Epithelial cell of esophagus (primary cell): ENCODE measurements at regions not wholly inside any gene's neighbourhood (a gene's known extent, or its start where the extent isn't known, plus 50 kb on each side); places are given as distances from the start of the nearest gene placed in this dataset.
"Not testable (repeated sequence)": the region's sequence is repeated elsewhere in the genome, so short reads cannot be mapped to it uniquely, and the experiment has no call there.

Experiments used
- DNase-seq: peaks from one replicate; pipeline ENCODE4 v3.0.0; 2010; ENCODE audit warnings: low read depth
- H3K4me3 ChIP-seq: 2 replicates; pipeline ENCODE4 v1.5.1; 2011; ENCODE audit warnings: mild to moderate bottlenecking, low read length, control low read depth
- TF ChIP-seq, protein P1 (sequence below): IDR thresholded peaks from 2 replicates; pipeline ENCODE4 v1.5.1; 2011; ENCODE audit warnings: low read depth, mild to moderate bottlenecking, low read length, control low read depth, inconsistent platforms; ENCODE audit not compliant: insufficient read depth; ENCODE audit errors: missing control alignments

DNA sequence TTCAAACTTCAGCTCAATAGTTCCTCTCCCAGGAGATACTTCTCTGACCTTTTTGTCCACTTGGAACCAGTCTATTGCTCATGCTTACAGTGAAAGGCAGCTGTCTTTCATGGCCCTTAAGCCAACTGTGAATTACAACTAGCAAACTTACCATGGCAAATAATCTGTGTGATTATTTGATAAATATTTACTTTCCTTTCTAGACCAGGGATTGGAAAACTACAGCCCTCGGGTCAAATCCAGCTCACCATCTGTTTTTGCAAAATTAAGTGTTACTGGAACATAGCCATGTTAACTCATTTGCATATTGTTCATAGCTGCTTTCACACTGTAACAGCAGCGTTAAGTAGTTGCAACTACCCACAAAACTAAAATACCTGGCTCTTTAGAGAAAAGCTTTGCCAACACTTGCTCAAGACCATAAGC is 289.1 kb upstream of the MCTP2 start:
- no peak overlapping the region for H3K4me3 ChIP-seq
- DNase-seq, result peak; percentile 71

DNA sequence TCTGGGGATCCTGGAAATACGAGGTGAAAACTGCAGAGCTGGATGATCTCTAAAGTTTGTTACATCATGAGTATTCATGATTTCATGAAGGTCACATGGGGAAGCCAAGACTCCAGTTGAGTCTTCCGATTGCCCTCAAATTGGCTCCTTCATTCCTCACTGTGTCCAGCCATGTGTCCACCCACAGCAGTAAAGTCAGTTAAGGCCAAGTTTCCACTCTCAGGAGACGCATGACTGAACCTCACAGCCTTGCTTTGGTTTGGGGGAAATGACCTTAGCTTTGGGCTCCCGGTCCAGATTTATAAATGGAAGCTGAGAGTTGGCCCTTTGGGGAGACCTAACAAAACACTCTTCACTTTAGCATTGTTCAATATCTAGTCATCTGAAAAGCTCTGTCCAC is 289.7 kb upstream of the MCTP2 start:
- no peak for DNase-seq
- no peak overlapping the region for H3K4me3 ChIP-seq
- TF ChIP-seq, protein P1, sequence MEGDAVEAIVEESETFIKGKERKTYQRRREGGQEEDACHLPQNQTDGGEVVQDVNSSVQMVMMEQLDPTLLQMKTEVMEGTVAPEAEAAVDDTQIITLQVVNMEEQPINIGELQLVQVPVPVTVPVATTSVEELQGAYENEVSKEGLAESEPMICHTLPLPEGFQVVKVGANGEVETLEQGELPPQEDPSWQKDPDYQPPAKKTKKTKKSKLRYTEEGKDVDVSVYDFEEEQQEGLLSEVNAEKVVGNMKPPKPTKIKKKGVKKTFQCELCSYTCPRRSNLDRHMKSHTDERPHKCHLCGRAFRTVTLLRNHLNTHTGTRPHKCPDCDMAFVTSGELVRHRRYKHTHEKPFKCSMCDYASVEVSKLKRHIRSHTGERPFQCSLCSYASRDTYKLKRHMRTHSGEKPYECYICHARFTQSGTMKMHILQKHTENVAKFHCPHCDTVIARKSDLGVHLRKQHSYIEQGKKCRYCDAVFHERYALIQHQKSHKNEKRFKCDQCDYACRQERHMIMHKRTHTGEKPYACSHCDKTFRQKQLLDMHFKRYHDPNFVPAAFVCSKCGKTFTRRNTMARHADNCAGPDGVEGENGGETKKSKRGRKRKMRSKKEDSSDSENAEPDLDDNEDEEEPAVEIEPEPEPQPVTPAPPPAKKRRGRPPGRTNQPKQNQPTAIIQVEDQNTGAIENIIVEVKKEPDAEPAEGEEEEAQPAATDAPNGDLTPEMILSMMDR, result no peak

More for the DNA sequence above, 289.1 kb upstream of the MCTP2 start:
- TF ChIP-seq, protein P1, result no peak

DNA sequence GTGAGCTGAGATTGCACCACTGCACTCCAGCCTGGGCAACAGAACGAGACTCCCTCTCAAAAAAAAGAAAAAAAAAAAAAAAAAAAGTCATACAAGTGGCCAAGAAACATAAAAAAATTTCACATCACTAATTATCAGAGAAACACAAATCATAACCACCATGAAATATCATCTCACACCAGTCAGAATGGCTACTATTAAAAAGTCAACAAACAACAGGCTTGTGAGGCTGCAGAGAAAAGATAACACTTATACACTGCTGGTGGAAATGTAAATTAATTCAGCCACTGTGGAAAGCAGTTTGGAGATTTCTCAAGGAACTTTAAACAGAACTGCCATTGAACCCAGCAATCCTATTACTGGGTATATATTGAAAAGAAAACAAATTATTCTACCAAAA is 291.1 kb upstream of the MCTP2 start:
- DNase-seq, result no peak
- H3K4me3 ChIP-seq, result no peak overlapping the region
- TF ChIP-seq, protein P1, result no peak

DNA sequence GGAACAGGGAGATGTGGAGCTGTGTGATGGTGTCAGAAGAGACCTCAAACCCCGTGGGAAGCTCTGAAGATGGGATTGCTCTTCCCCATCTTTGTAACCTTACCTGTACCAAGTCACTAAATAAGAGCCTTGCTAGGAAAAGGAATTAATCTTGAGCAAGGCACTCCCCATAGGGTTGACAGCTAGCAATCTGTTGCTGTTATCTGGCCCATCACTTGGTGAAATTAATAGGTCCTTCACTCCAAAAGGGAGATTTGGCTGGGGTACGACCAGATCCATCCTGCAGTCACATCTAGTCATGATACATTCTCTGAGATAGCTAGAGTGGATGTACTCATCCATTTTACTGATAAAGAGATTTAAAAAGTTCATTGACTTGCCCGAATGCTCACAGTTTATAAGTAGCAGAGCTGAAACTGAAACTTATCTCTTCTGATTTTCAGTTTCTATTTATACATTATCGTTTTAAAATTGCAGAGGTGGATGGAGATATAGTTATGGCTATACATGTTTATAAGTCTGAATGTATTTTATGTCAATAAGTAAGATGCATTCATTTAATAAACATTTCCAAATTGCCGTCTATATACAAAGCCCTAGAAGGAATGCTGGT is 299.1 kb upstream of the MCTP2 start:
- TF ChIP-seq, protein P1, result no peak

DNA sequence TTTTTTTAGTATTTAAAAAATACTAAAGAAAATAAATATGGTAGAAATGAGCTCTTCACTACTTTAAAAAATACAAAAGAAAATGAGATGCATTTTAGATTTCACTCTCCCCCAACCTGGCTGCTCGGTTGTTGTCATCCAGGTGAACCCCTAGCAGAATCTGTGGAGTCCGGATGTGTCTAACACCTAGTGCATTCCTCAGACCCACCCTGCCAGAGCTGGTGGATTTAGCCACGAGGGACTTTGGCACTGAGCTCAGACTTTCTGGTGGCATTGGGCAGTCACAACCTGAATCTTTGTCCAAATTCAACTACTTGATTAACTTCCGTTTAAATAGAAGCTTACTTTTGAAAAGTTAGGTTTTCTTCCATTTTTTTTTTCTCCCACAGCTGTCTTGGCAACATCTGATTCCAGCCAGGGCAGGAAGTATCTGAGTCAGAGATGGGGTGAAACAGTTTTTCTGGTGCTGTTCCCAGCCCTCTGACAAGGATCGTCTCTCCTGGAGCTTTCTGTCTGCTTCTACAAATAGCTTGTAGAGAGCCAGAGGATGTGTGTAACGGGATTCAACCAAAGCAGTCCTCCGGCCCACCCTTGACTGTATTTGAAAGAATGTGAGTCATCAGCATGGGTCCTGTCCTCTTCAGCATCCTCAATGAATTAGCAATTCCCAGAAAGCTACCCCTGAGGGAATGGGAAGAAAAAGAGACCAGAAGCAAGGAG is 301.8 kb upstream of the MCTP2 start:
- DNase-seq, result peak; percentile 75
- no peak overlapping the region for H3K4me3 ChIP-seq
- TF ChIP-seq, protein P1, result no peak

More for the DNA sequence above, 299.1 kb upstream of the MCTP2 start:
- DNase-seq, result no peak
- H3K4me3 ChIP-seq, result no peak overlapping the region

DNA sequence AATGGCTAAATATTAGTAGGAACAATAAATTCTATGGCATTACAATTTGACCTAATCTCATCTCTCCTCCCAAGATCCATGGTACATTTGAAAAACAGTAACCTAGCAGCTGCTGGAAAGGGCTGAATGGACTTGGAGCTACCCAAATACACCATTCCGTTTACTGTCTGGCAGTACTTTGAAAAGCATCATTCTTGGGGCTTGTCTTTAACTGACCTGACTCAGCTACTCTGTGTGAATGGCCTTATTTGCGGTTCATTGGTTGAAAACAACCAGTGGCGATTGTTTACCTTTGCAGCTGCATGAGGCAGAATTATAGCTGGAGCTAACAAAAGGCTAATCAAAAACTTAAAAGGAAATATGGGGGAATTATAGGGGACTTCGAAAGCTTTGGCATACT is 311.2 kb upstream of the MCTP2 start:
- no peak overlapping the region for H3K4me3 ChIP-seq
- TF ChIP-seq, protein P1, result no peak
- no peak for DNase-seq

DNA sequence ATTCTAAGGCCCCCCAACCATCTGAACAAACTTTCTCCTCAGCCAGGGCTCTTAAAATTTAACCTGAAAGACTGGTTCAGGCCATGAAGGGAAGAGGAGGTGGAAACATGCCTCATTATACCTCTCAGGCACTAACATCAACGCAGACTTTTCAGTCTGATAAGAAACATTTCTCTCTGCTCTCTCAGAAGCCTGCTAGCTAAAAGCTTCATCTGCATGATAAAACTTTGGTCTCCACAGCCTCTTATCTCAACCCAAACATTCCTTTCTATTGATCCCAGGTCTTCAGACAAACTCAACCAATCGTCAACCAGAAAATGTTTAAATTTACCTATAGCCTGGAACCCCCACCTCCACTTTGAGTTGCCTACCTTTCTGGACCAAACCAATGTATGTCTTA is 312.6 kb upstream of the MCTP2 start:
- not testable (repeated sequence) for H3K4me3 ChIP-seq, DNase-seq
